HEK293T (cell line): ENCODE measurements at regions not wholly inside any gene's neighbourhood (a gene's known extent, or its start where the extent isn't known, plus 50 kb on each side); places are given as distances from the start of the nearest gene placed in this dataset.
"Not testable (repeated sequence)": the region's sequence is repeated elsewhere in the genome, so short reads cannot be mapped to it uniquely, and the experiment has no call there.

Experiments
- CTCF ChIA-PET: fragments of 350-600 bp; formaldehyde crosslinking; extraction: SDS; loops from one replicate; lab custom pipeline; 2021; ENCODE audit warnings: antibody characterized with exemption, inconsistent platforms; lab: Yijun Ruan, JAX
- POLR2A ChIA-PET: fragments of 350-600 bp; formaldehyde crosslinking; extraction: SDS; loops from one replicate; lab custom pipeline; 2020; ENCODE audit warnings: antibody characterized with exemption, inconsistent platforms; lab: Yijun Ruan, JAX
- DNase-seq: peaks from one replicate; pipeline ENCODE4 v3.0.0; 2012; ENCODE audit warnings: mixed read lengths; ENCODE audit errors: extremely low spot score
- ARNT ChIP-seq: fragments of 450-650 bp; IDR thresholded peaks from 2 replicates; pipeline ENCODE4 v1.6.1; 2017; ENCODE audit warnings: mild to moderate bottlenecking
- BHLHE40 ChIP-seq: fragments of 450-650 bp; IDR thresholded peaks from 2 replicates; pipeline ENCODE4 v1.6.1; 2016; ENCODE audit warnings: mild to moderate bottlenecking, moderate library complexity, borderline replicate concordance
- CTBP1 ChIP-seq: fragments of 450-650 bp; IDR thresholded peaks from 2 replicates; pipeline ENCODE4 v1.6.1; 2016; ENCODE audit warnings: borderline replicate concordance
- ELF4 ChIP-seq: fragments of 450-650 bp; IDR thresholded peaks from 2 replicates; pipeline ENCODE4 v1.6.1; 2017; ENCODE audit warnings: antibody characterized with exemption
- FOXA1 ChIP-seq: fragments of 450-650 bp; IDR thresholded peaks from 2 replicates; pipeline ENCODE4 v1.6.1; 2016; ENCODE audit warnings: mild to moderate bottlenecking
- FOXK2 ChIP-seq: fragments of 450-650 bp; IDR thresholded peaks from 2 replicates; pipeline ENCODE4 v1.6.1; 2016; ENCODE audit warnings: mild to moderate bottlenecking
- FOXM1 ChIP-seq: fragments of 450-650 bp; IDR thresholded peaks from 2 replicates; pipeline ENCODE4 v1.6.1; 2017; ENCODE audit warnings: mild to moderate bottlenecking, borderline replicate concordance
- HDGF ChIP-seq: fragments of 450-650 bp; IDR thresholded peaks from 2 replicates; pipeline ENCODE4 v1.6.1; 2017; ENCODE audit warnings: antibody characterized with exemption, borderline replicate concordance
- L3MBTL2 ChIP-seq: fragments of 450-650 bp; conservative IDR thresholded peaks from 2 replicates; pipeline ENCODE4 v1.6.1; 2016; ENCODE audit warnings: mild to moderate bottlenecking
- LEF1 ChIP-seq: fragments of 450-650 bp; IDR thresholded peaks from 2 replicates; pipeline ENCODE4 v1.6.1; 2017; ENCODE audit warnings: mild to moderate bottlenecking, borderline replicate concordance
- NFRKB ChIP-seq: fragments of 450-650 bp; IDR thresholded peaks from 2 replicates; pipeline ENCODE4 v1.6.1; 2016; ENCODE audit warnings: mild to moderate bottlenecking, moderate library complexity
- SP1 ChIP-seq: fragments of 450-650 bp; IDR thresholded peaks from 2 replicates; pipeline ENCODE4 v1.6.1; 2017
- SUZ12 ChIP-seq: fragments of 450-650 bp; IDR thresholded peaks from 2 replicates; pipeline ENCODE4 v1.6.1; 2016; ENCODE audit warnings: mild to moderate bottlenecking
- TARDBP ChIP-seq: fragments of 450-650 bp; IDR thresholded peaks from 2 replicates; pipeline ENCODE4 v1.6.1; 2016
- ZNF384 ChIP-seq: fragments of 450-650 bp; IDR thresholded peaks from 2 replicates; pipeline ENCODE4 v1.6.1; 2016
- TF ChIP-seq, protein P1 (sequence below): fragments of 450-650 bp; IDR thresholded peaks from 2 replicates; pipeline ENCODE4 v1.6.1; 2016

GRCh38 chr17:71769850-71770249 lies 351.0 kb upstream of the SOX9 start:
- DNase-seq: no peak
- POLR2A ChIA-PET: no interaction called here
- TF ChIP-seq NFRKB (no peak), FOXM1 (no peak), FOXA1 (no peak), FOXK2 (no peak), SUZ12 (no peak), TARDBP (no peak), ELF4 (no peak), ARNT (no peak), ZNF384 (no peak), BHLHE40 (no peak), HDGF (no peak), CTBP1 (no peak)
- TF ChIP-seq, protein P1, sequence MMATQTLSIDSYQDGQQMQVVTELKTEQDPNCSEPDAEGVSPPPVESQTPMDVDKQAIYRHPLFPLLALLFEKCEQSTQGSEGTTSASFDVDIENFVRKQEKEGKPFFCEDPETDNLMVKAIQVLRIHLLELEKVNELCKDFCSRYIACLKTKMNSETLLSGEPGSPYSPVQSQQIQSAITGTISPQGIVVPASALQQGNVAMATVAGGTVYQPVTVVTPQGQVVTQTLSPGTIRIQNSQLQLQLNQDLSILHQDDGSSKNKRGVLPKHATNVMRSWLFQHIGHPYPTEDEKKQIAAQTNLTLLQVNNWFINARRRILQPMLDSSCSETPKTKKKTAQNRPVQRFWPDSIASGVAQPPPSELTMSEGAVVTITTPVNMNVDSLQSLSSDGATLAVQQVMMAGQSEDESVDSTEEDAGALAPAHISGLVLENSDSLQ: no peak
- CTCF ChIA-PET: no interaction called here

DNA sequence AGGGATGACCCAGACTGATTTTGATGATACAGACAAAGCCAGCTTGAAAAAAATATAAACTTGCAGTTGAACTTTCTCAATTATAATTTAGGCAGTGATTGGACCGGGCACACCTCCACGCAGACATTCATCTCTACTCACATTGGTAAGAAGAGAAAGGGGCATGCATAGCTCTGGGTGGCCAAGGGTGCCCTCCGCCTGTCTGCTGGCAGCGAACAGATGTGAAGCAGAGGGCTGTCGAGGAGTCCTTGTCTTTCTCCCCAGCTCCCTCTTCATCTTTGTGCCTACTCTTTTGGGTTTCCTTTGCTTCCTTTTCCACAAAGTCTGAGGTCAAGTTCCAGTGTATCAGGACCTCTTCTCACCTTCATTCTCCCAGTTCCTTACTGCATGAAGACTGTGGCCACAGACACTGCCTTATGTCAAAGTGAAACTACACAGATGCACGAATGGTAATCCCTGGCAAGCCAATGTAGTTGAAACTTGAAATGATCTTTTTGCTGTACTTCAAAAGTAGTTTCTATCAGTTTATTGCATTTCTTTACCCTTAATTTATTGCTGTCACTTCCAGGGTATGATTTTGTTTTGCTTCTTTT lies 343.7 kb upstream of the SOX9 start:
- no peak for DNase-seq
- TF ChIP-seq TARDBP (no peak), FOXK2 (no peak), LEF1 (no peak), BHLHE40 (no peak), FOXA1 (no peak), CTBP1 (no peak), NFRKB (no peak), SUZ12 (no peak), HDGF (no peak), ELF4 (no peak), SP1 (no peak), ARNT (no peak), L3MBTL2 (no peak), FOXM1 (no peak), ZNF384 (no peak)
- TF ChIP-seq, protein P1: no peak
- ChIA-PET POLR2A (no interaction called here), CTCF (interaction anchor here (0.5 kb wide), 1 partner anchor 304 kb away, joined by 3 read pairs; no protein-coding TSS in a partner anchor)

DNA sequence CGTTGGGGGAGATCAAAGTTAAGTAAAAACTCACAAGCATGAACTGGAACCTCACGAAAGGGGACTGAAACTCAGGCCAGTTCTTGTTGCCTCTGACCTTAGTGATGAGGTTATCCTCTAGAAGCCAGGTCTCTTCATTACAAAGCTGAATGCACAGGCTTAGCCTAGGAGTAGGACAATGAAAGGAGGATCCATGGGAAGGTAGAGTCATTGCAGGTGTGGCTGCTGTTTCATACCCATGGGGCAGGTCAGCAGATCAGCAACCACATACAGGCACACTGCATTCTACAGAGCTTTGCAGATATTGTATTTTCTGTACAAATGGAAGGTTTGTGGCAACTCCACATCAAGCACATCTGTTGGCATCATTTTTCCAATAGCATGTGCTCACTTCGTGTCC lies 341.3 kb upstream of the SOX9 start:
- CTCF ChIA-PET: no interaction called here
- POLR2A ChIA-PET: no interaction called here
- TF ChIP-seq CTBP1 (no peak), ZNF384 (no peak), NFRKB (no peak), FOXA1 (no peak)
- DNase-seq: no peak

DNA sequence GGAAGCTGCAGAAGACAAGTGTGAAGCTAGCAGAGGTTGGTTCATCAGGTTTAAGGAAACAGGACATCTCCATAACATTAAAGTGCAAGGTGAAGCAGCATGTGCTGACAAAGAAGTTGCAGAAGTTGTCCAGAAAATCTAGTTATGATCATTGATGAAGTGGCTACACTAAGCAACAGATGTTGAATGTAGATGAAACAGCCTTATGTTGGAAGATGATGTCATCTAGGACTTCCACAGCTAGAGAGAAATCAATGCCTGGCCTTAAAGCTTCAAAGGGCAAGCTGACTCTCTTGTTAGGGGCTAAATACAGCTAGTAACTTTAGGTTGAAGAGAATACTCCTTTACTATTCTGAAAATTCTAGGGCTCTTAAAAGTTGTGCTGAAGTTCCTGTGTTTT lies 340.2 kb upstream of the SOX9 start:
- no peak for DNase-seq
- TF ChIP-seq LEF1 (no peak), FOXM1 (no peak), BHLHE40 (no peak), FOXK2 (no peak), ARNT (no peak), L3MBTL2 (no peak), SUZ12 (no peak), FOXA1 (no peak), ZNF384 (no peak), SP1 (no peak), NFRKB (no peak), CTBP1 (no peak), ELF4 (no peak), TARDBP (no peak), HDGF (no peak)
- TF ChIP-seq, protein P1: no peak
- ChIA-PET POLR2A (no interaction called here), CTCF (no interaction called here)

GRCh38 chr17:71782021-71782420 lies 338.8 kb upstream of the SOX9 start:
- CTCF ChIA-PET, DNase-seq, POLR2A ChIA-PET: not testable (repeated sequence)

DNA sequence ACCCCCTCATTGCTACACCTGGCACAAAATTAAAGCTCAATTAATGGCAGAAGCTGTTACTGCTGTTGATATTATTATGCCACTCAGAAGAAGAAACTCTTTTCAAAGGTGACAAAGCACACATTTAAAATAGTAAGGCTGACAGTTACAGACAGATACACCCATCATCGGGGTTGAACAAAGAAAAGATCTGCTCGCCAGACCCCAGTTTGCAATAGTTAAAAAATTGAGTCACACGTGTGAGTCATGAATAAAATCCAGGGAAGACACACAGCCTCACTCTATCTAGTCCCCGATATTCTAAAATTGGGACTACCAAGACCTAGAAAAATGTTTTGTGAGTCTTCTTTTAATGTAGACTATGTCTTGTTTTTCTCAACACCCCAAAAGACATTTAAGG lies 330.0 kb upstream of the SOX9 start:
- ChIA-PET CTCF (interaction anchor here (0.5 kb wide), 1 partner anchor 181 kb away, joined by 4 read pairs; no protein-coding TSS in a partner anchor), POLR2A (no interaction called here)
- TF ChIP-seq FOXM1 (no peak), CTBP1 (no peak), BHLHE40 (no peak), FOXA1 (no peak), SUZ12 (no peak), ELF4 (no peak), ARNT (no peak), HDGF (no peak), TARDBP (no peak), L3MBTL2 (no peak), LEF1 (no peak), FOXK2 (no peak), NFRKB (no peak), SP1 (no peak), ZNF384 (no peak)
- TF ChIP-seq, protein P1: no peak
- DNase-seq: no peak
